ENCODE measurements at regions not wholly inside any gene's neighbourhood (a gene's known extent, or its start where the extent isn't known, plus 50 kb on each side); places are given as distances from the start of the nearest gene placed in this dataset.
A peak's percentile ranks its signal among the peaks of the same experiment; 100 is the strongest.

GRCh38 chr11:56932572-56933220 lies 56.0 kb upstream of the OR5AK2 start:
- peak; percentile 5 for DNase-seq (ENCODE audit: low read depth)

- no peak for DNase-seq (ENCODE audit: low read depth)
Measured at GRCh38 chr11:56923116-56923515, 65.6 kb upstream of the OR5AK2 start.

DNA sequence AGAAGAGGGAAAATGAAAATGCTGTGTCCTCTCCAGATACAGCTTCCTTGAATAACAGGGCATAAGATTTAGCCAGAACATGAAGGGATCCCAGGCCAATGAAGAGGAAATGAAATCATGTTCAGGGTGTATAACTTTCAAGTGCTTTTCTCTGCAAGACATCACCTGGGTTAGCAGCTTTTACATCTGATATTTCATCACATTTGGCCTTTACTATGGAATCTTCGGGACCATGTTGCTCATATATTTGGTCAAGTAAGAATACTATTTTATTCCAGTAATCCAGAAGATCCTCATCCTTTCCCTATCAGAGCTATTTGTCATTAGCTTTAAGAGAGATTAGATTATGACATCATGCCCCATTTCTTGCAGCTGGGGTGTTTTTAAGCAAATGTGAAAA lies 66.3 kb upstream of the OR5AK2 start:
- no peak for DNase-seq (ENCODE audit: low read depth)

- DNase-seq (ENCODE audit: low read depth), result no peak
Measured at GRCh38 chr11:56917708-56918400, 70.9 kb upstream of the OR5AK2 start.

GRCh38 chr11:56916587-56916986 lies 72.1 kb upstream of the OR5AK2 start:
- DNase-seq (ENCODE audit: low read depth), result no peak

- DNase-seq (ENCODE audit: low read depth), result no peak
Measured at GRCh38 chr11:56916162-56916561, 72.6 kb upstream of the OR5AK2 start.

DNA sequence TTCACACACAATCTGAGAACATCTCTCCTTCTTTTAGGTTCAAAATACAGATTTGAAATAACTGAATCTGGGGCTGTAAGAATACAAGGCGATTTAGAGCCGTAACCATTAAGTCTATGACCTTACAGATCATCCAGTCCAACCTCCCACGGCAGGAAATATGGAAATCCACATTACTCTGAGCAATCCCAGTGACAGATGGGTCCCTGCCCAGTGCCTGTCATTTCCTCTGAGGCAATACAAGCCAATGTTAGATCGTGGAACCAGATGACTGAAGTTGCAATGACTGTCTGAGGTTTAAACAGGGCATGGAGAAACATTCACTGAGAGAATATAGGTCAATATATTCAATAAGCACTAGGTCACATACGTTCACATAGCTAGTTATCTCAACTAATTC lies 77.4 kb upstream of the OR5AK2 start:
- no peak for DNase-seq (ENCODE audit: low read depth)

- DNase-seq (ENCODE audit: low read depth), result no peak
Measured at GRCh38 chr11:56910785-56911184, 77.9 kb upstream of the OR5AK2 start.

DNA sequence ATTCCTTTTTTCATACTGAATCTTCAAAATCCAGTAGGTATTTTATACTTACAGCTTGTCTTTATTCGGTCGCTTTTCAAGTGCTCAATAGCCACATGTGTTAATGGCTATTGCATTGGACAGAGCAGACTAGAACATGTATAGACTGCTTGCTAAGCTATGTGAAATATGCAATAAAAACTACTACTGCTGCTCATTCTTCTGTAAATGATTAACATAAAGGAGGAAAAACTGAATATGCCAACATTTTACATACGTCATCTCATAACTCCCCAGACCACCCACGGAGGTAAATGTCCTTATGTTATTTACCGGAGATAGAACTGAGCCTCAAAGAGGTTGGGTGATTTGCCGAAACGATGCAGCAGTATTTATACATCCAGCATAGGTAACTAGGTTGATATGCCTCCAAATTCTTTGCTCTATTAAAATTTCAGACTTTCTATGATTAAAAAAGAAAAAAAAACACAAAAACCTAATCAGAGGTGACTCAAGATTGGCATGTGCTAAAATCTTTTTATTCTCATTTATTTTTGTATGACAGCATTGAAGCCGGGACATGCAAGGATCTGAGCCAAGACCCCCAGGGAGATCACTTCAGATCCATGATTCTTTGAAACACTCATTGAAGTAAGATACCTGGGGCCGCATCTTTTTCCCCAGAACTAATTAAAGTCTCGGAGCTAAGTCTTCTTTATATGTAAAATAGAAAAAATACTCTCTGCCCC lies 78.5 kb upstream of the OR5AK2 start:
- DNase-seq (ENCODE audit: low read depth), result no peak

DNA sequence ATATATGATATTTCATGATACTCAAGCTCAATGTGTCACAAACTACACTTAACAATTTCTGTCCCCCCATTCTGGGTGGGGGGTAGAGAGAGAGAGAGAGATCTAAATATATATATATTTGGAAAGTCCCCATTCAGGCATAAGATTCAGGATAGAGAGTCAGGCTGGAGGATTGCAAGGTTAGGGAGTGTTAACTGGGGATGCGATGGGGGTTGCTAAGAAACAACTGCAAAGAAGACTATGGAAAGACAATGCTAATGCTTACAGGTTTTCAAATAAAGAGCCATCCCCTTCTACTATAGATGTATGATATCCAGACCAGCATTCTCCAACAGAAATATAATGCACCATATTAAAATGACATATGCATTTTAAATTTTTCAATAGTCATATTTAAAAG lies 79.2 kb upstream of the OR5AK2 start:
- no peak for DNase-seq (ENCODE audit: low read depth)

- DNase-seq (ENCODE audit: low read depth), result no peak
Measured at GRCh38 chr11:56909080-56909479, 79.6 kb upstream of the OR5AK2 start.

GRCh38 chr11:56906683-56907148 lies 82.0 kb upstream of the OR5AK2 start:
- DNase-seq (ENCODE audit: low read depth), result no peak

- DNase-seq (ENCODE audit: low read depth), result no peak
Measured at GRCh38 chr11:56905936-56906335, 82.8 kb upstream of the OR5AK2 start.

DNA sequence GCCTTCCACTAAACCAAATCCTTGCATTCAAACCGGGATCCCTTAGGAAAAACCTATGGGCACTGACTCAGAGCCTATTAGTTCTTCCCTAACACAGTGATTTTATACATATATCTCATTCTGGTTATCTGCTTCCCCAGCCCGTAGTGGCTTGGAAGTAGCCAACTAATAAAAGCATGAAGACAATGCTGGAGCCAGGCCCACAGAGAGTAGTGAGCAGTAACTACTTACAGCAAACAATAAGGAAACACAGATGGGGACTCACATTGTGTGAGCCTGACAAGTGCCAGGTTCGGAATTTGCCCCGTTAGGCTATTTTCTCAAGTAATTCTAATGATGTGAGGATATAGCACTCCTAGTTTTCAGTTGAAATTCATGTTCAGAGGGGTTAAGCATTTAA lies 83.3 kb upstream of the OR5AK2 start:
- no peak for DNase-seq (ENCODE audit: low read depth)

GRCh38 chr11:56898856-56899255 lies 89.9 kb upstream of the OR5AK2 start:
- no peak for DNase-seq (ENCODE audit: low read depth)

- DNase-seq (ENCODE audit: low read depth), result no peak
Measured at GRCh38 chr11:56890584-56891305, 98.0 kb upstream of the OR5AK2 start.

DNA sequence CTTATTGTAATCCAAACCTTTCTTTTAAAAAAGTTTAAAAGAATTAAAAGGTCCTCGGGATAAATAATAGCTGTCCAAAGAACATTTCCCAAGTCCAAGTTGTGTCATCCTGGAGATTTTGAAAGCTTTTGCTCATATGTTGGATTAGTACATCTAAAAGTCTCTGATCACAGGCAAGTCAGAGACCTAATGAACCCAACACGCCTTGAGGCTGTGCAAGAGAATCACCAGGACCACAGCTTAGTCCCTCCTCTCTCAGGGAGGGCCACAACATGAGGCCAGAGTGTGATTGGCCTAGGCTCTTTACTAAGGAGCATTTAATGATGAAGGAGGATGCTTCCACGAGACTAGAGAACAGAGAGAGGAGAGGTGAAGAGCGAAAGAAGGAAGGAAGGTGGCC lies 98.7 kb upstream of the OR5AK2 start:
- DNase-seq (ENCODE audit: low read depth), result no peak

DNA sequence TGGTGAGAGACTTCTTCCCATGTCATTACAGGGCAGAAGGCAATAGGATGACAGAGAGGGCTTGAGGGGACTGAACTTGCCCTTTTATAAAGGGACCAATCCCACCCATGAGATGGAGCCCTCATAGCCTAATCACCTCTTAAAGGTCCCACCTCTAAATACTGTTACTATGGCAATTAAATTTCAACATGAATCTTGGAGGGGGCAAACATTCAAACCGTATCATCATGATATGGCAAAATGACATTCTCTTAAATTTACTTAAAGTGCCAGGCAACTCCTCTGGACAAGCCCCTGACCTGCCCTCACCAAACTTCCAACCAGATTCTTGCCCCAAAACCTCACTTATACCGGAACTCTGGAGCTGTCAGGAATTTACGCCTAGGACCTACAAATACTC lies 100.8 kb upstream of the OR5AK2 start:
- DNase-seq (ENCODE audit: low read depth), result no peak

- no peak for DNase-seq (ENCODE audit: low read depth)
Measured at GRCh38 chr11:56886455-56886854, 102.3 kb upstream of the OR5AK2 start.

- DNase-seq (ENCODE audit: low read depth), result no peak
Measured at GRCh38 chr11:56885854-56886253, 102.9 kb upstream of the OR5AK2 start.

GRCh38 chr11:56885177-56885576 lies 103.5 kb upstream of the OR5AK2 start:
- DNase-seq (ENCODE audit: low read depth), result no peak

DNA sequence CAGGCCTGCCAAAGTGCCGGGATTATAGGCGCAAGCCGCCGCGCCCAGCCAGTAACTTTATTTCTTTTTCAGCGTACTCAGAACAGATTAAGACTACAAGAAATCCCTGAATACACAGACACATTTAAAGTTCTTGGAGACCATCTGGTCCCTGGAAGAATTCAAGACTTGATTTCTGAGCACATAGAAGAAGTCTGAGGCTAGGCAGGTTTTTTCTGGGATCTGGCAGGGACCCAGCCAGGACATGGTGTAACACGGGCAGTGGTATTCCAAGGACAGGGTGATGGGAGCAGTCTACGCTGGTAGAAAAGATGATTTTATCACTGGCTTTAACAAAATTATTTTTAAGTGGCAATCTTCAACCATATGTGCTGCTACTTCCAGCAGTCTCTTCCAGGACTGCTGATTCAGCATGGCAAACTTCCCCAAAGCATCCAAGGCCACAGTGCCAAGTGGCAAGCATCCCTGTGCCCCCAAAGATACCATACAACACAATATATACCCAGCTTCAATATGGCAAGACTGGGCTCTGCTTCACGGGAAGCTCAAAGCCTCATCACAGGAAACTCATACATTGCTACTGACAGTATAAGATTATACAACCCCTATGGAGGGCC lies 105.2 kb upstream of the OR5AK2 start:
- DNase-seq (ENCODE audit: low read depth), result no peak

Data from GM04504 (cell line).